B cell (primary cell): ENCODE measurements at regions not wholly inside any gene's neighbourhood (a gene's known extent, or its start where the extent isn't known, plus 50 kb on each side); places are given as distances from the start of the nearest gene placed in this dataset.

Experiments used
- ATAC-seq: fragments of 200-7000 bp; cut with Tn5 transposase; one replicate; pipeline ENCODE4 v1.10.0; 2021; ENCODE audit warnings: low read depth, mild to moderate bottlenecking, moderate number of reproducible peaks, moderate library complexity
- CTCF ChIA-PET: fragments of 350-600 bp; sonication (Branson Sonifier 250); formaldehyde crosslinking; loops from one replicate; lab custom pipeline; 2021; ENCODE audit warnings: antibody characterized with exemption, inconsistent platforms; lab: Charles Lee
- POLR2A ChIA-PET: fragments of 350-600 bp; sonication (Branson Sonifier 250); formaldehyde crosslinking; loops from one replicate; lab custom pipeline; 2021; ENCODE audit warnings: antibody characterized with exemption; lab: Charles Lee
- DNase-seq: peaks from one replicate; pipeline ENCODE4 v3.0.0; 2013
- H2AFZ ChIP-seq: 2 replicates; pipeline ENCODE4 v1.6.1; 2012; ENCODE audit warnings: mild to moderate bottlenecking, low read depth, low read length; ENCODE audit not compliant: insufficient read depth, poor library complexity, severe bottlenecking
- H3K27ac ChIP-seq, 2 donors: 1 replicate in 1 of 2; 2 replicates in 1 of 2; pipeline ENCODE4 v1.5.1; 2012 to 2013; ENCODE audit warnings: low read length in 2 of 2, mild to moderate bottlenecking in 2 of 2, moderate library complexity in 1 of 2
- H3K27me3 ChIP-seq, 4 experiments: fragments of 200-600 bp in 1 of 4; sonication (generic) in 1 of 4; replicated peaks in 1 of 4; 1 replicate in 2 of 4; 2 replicates in 2 of 4; pipeline versions ENCODE4 v1.6.1 to v1.7.0; 2013 to 2016; ENCODE audit warnings: low read length in 3 of 4, mild to moderate bottlenecking in 2 of 4, mixed read lengths in 1 of 4, moderate library complexity in 1 of 4; ENCODE audit not compliant: insufficient read depth in 4 of 4, control insufficient read depth in 3 of 4; ENCODE audit errors: control extremely low read depth in 1 of 4
- H3K36me3 ChIP-seq, 2 experiments: replicated peaks in 1 of 2; 1 replicate in 1 of 2; 2 replicates in 1 of 2; pipeline versions ENCODE4 v1.6.1 to v1.7.1; 2013; ENCODE audit warnings: low read length in 1 of 2; ENCODE audit not compliant: insufficient read depth in 2 of 2, control insufficient read depth in 1 of 2; ENCODE audit errors: control extremely low read depth in 1 of 2, extremely low read depth in 1 of 2
- H3K4me1 ChIP-seq, 2 donors: fragments of 200-600 bp in 1 of 2; sonication (generic) in 1 of 2; 1 replicate in 1 of 2; 2 replicates in 1 of 2; pipeline versions ENCODE4 v1.5.1 to v1.6.1; 2013 to 2017; ENCODE audit warnings: low read length in 2 of 2; ENCODE audit not compliant: control insufficient read depth in 2 of 2, insufficient read depth in 2 of 2
- H3K4me2 ChIP-seq: replicated peaks from 2 replicates; pipeline ENCODE3; 2012; ENCODE audit warnings: mild to moderate bottlenecking, low read depth, low read length; ENCODE audit not compliant: poor library complexity, severe bottlenecking
- H3K4me3 ChIP-seq, 5 experiments: fragments of 200-600 bp in 1 of 5; sonication (generic) in 1 of 5; 1 replicate in 3 of 5; 2 replicates in 2 of 5; pipeline versions ENCODE4 v1.5.1 to v1.7.0; 2011 to 2016; ENCODE audit warnings: low read length in 4 of 5, mild to moderate bottlenecking in 4 of 5, low read depth in 2 of 5, control low read depth in 1 of 5, moderate library complexity in 1 of 5; ENCODE audit not compliant: insufficient read depth in 1 of 5; ENCODE audit errors: control extremely low read depth in 1 of 5, extremely low read depth in 1 of 5
- H3K79me2 ChIP-seq: fragments of 200-600 bp; sonication (generic); one replicate; pipeline ENCODE4 v1.6.0; 2016; ENCODE audit warnings: low read length; ENCODE audit not compliant: control insufficient read depth, insufficient read depth
- H3K9ac ChIP-seq: fragments of 200-600 bp; sonication (generic); 2 replicates; pipeline ENCODE4 v1.6.1; 2017; ENCODE audit warnings: mild to moderate bottlenecking, low read length, moderate library complexity
- H3K9me3 ChIP-seq, 3 donors: one replicate each; pipeline versions ENCODE4 v1.6.1 to v1.7.1; 2013; ENCODE audit warnings: low read length in 2 of 3; ENCODE audit not compliant: control insufficient read depth in 2 of 3, insufficient read depth in 1 of 3; ENCODE audit errors: control extremely low read depth in 1 of 3
- H4K20me1 ChIP-seq: 2 replicates; pipeline ENCODE4 v1.6.0; 2012; ENCODE audit warnings: mild to moderate bottlenecking, low read length; ENCODE audit not compliant: insufficient read depth, control insufficient read depth, poor library complexity, severe bottlenecking
- H3K27ac Mint-ChIP-seq: one replicate; pipeline ENCODE4 v1.8.0; 2021; ENCODE audit warnings: mixed read lengths
- H3K27me3 Mint-ChIP-seq: one replicate; pipeline ENCODE4 v1.8.0; 2021; ENCODE audit warnings: mixed read lengths
- H3K4me1 Mint-ChIP-seq: one replicate; pipeline ENCODE4 v1.8.0; 2021; ENCODE audit warnings: mixed read lengths
- H3K4me3 Mint-ChIP-seq: one replicate; pipeline ENCODE4 v1.8.0; 2021; ENCODE audit warnings: mixed read lengths
- H3K9me3 Mint-ChIP-seq: one replicate; pipeline ENCODE4 v1.8.0; 2022; ENCODE audit warnings: mixed read lengths; ENCODE audit not compliant: insufficient read depth
- EZH2 ChIP-seq: IDR thresholded peaks from 2 replicates; pipeline ENCODE4 v1.6.1; 2012; ENCODE audit warnings: borderline replicate concordance, low read depth, mild to moderate bottlenecking, moderate library complexity, low read length; ENCODE audit not compliant: insufficient read depth, poor library complexity, severe bottlenecking
- WGBS: methylation state at CpG from one replicate; pipeline ENCODE4 v1.1.5; 2013; ENCODE audit warnings: missing lambda C conversion rate; ENCODE audit not compliant: insufficient coverage; 5-methylcytosine and 5-hydroxymethylcytosine counted together
- intact Hi-C: fragments of 100-400 bp; cut with micrococcal nuclease; formaldehyde crosslinking; loops from one replicate; pipeline ENCODE4 v1.10.0; 2022
- TF ChIP-seq, protein P1 (sequence below): fragments of 200-600 bp; IDR thresholded peaks from one replicate; pipeline ENCODE4 v1.8.0; 2022; ENCODE audit warnings: antibody characterized with exemption, mild to moderate bottlenecking

GRCh38 chr3:80230962-80231361, 463.2 kb upstream of the ROBO1 start:
- Histone ChIP-seq H3K9me3 (no peaks in the 10 kb centered on the region), H3K4me2 (no peak overlapping the region), H3K9ac (no peak overlapping the region), H3K79me2 (no peaks in the 10 kb centered on the region), H2AFZ (no peak overlapping the region), H3K27me3 (no peaks in the 10 kb centered on the region), H3K36me3 (no peaks in the 10 kb centered on the region), H4K20me1 (no peaks in the 10 kb centered on the region), H3K4me3 (no peak overlapping the region), H3K4me1 (no peaks in the 10 kb centered on the region), H3K27ac (no peak overlapping the region)
- no CpG with 5 or more reads among the region's 2 CpGs for WGBS
- Mint-ChIP-seq H3K4me1 (no peaks in the 10 kb centered on the region), H3K27ac (no peak overlapping the region), H3K27me3 (no peaks in the 10 kb centered on the region), H3K9me3 (peaks cover 3% of the 10 kb centered on the region), H3K4me3 (no peak overlapping the region)
- intact Hi-C loops: no loop called here
- DNase-seq (no peak), ATAC-seq (no peak)
- ChIA-PET CTCF (no interaction called here), POLR2A (no interaction called here)
- TF ChIP-seq, protein P1, sequence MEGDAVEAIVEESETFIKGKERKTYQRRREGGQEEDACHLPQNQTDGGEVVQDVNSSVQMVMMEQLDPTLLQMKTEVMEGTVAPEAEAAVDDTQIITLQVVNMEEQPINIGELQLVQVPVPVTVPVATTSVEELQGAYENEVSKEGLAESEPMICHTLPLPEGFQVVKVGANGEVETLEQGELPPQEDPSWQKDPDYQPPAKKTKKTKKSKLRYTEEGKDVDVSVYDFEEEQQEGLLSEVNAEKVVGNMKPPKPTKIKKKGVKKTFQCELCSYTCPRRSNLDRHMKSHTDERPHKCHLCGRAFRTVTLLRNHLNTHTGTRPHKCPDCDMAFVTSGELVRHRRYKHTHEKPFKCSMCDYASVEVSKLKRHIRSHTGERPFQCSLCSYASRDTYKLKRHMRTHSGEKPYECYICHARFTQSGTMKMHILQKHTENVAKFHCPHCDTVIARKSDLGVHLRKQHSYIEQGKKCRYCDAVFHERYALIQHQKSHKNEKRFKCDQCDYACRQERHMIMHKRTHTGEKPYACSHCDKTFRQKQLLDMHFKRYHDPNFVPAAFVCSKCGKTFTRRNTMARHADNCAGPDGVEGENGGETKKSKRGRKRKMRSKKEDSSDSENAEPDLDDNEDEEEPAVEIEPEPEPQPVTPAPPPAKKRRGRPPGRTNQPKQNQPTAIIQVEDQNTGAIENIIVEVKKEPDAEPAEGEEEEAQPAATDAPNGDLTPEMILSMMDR: no peak
- no peak for TF ChIP-seq EZH2

DNA sequence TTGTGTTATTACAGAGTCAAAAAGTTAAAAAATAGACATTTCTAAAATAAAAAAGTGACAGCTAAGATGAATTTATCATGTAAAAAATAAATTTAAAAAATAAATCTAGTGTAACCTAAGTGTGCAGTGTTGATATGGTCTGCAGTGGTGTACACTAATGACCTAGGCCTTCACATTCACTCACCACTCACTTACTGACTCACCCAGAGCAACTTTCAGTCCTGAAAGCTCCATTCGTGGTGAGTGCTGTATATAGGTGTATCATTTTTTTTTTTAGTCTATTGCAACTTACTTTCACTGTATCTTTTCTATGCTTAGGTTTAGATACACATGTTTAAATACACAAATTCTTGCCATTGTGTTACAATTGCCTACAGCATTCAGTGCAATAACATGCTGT, 459.4 kb upstream of the ROBO1 start:
- Histone ChIP-seq H3K9ac (no peak overlapping the region), H3K79me2 (no peaks in the 10 kb centered on the region), H3K36me3 (no peaks in the 10 kb centered on the region), H3K4me1 (no peaks in the 10 kb centered on the region), H3K4me2 (no peak overlapping the region), H4K20me1 (no peaks in the 10 kb centered on the region), H3K27ac (no peak overlapping the region), H3K9me3 (peaks cover 0 to 2% (median 0%) of the 10 kb centered on the region in 3 donors), H3K27me3 (no peaks in the 10 kb centered on the region), H2AFZ (no peak overlapping the region), H3K4me3 (no peak overlapping the region)
- intact Hi-C loops: no loop called here
- TF ChIP-seq, protein P1: no peak
- TF ChIP-seq EZH2: no peak
- H3K27me3 Mint-ChIP-seq: no peaks in the 10 kb centered on the region
- H3K27ac Mint-ChIP-seq: no peak overlapping the region
- H3K4me3 Mint-ChIP-seq: no peak overlapping the region
- CTCF ChIA-PET: no interaction called here
- DNase-seq (no peak), ATAC-seq (no peak)
- POLR2A ChIA-PET: no interaction called here
- H3K9me3 Mint-ChIP-seq: peaks cover 3% of the 10 kb centered on the region
- no CpG with 5 or more reads among the region's 1 CpG for WGBS
- H3K4me1 Mint-ChIP-seq: no peaks in the 10 kb centered on the region
